ENCODE measurements at regions not wholly inside any gene's neighbourhood (a gene's known extent, or its start where the extent isn't known, plus 50 kb on each side); places are given as distances from the start of the nearest gene placed in this dataset.

DNA sequence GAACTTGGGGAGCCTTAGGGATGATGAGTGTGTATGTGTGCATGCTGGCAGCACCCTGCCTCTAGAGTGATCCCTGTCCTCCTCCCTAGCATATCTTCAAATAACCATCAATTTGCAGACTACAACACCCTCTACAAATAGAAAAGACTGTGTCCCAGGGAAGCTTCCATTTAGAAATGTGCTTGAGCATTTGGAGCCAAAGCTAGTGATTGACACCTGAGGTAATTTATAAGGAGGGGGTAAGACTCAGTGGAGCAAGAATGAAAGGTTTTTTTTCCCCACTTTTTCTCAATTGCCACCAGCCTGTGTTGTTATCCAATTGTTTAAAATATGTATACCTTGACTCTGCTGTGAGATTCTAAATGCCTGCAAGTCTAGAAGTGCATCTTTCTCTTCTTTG lies 286.0 kb upstream of the SLC14A2 start:
- H3K27ac ChIP-seq (ENCODE audit: low read depth, low read length) = no peak overlapping the region

DNA sequence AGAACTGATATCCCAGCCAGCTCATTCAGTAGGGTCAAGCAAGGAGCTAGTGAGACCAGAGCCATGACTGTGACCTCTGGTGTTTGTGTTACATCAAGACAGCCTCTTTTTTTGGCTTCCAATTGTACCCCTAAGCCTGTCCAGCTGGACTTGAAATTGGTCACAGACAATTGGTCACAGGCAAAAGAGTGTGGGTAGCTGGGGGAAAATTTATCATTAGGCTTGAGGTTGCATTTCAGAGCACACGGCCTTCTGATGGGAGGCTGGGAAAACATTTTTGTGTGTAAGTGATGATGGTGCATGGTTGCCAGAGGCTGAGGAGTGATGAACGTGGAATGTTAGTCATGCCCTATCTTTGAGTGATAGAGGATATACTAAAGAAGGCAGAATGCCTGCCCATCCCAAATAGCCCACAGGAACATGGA lies 285.1 kb upstream of the SLC14A2 start:
- Histone ChIP-seq H3K4me1 (ENCODE audit: control insufficient read depth, insufficient read depth, low read length) (peaks cover under 1% of the 10 kb centered on the region; the same call in 1 of the 2 replicates), H3K27ac (ENCODE audit: low read depth, low read length) (no peak overlapping the region), H3K9ac (ENCODE audit: low read depth, low read length) (no peak overlapping the region), H3K27me3 (ENCODE audit: control insufficient read depth, insufficient read depth, low read length) (no peaks in the 10 kb centered on the region), H3K4me3 (ENCODE audit: low read depth, low read length) (no peak overlapping the region), H3K9me3 (ENCODE audit: control insufficient read depth, insufficient read depth, low read length) (no peaks in the 10 kb centered on the region), H3K36me3 (ENCODE audit: control insufficient read depth, insufficient read depth, low read length) (no peaks in the 10 kb centered on the region)

More for the DNA sequence above, 286.0 kb upstream of the SLC14A2 start:
- Histone ChIP-seq H3K9me3 (ENCODE audit: control insufficient read depth, insufficient read depth, low read length) (no peaks in the 10 kb centered on the region), H3K9ac (ENCODE audit: low read depth, low read length) (no peak overlapping the region), H3K27me3 (ENCODE audit: control insufficient read depth, insufficient read depth, low read length) (no peaks in the 10 kb centered on the region), H3K4me1 (ENCODE audit: control insufficient read depth, insufficient read depth, low read length) (peaks cover 8% of the 10 kb centered on the region), H3K4me3 (ENCODE audit: low read depth, low read length) (no peak overlapping the region), H3K36me3 (ENCODE audit: control insufficient read depth, insufficient read depth, low read length) (no peaks in the 10 kb centered on the region)

DNA sequence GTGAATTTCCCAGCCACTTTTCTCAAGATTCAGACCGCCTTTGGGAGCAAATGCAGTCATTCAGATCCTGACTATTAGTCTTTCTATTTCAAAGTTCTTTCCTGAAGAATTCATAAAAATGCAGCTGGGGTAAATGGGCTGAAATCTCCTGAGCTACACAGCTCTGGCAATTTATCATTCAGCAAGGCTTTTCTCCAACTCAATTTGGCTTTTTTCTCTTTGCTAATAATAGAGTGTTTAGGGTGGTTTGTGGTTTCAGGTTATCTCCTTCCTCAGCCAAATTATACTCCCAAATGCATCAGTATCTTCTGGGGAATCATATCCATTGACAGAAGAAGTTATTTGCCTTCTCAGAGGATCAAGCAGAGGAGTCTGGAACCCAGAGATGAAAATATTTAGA lies 282.4 kb upstream of the SLC14A2 start:
- H3K9me3 ChIP-seq (ENCODE audit: control insufficient read depth, insufficient read depth, low read length) = no peaks in the 10 kb centered on the region
- H3K36me3 ChIP-seq (ENCODE audit: control insufficient read depth, insufficient read depth, low read length) = no peaks in the 10 kb centered on the region
- no peaks in the 10 kb centered on the region for H3K4me1 ChIP-seq (ENCODE audit: control insufficient read depth, insufficient read depth, low read length)
- no peak overlapping the region for H3K4me3 ChIP-seq (ENCODE audit: low read depth, low read length)
- no peaks in the 10 kb centered on the region for H3K27me3 ChIP-seq (ENCODE audit: control insufficient read depth, insufficient read depth, low read length)
- H3K27ac ChIP-seq (ENCODE audit: low read depth, low read length) = no peak overlapping the region
- H3K9ac ChIP-seq (ENCODE audit: low read depth, low read length) = no peak overlapping the region

DNA sequence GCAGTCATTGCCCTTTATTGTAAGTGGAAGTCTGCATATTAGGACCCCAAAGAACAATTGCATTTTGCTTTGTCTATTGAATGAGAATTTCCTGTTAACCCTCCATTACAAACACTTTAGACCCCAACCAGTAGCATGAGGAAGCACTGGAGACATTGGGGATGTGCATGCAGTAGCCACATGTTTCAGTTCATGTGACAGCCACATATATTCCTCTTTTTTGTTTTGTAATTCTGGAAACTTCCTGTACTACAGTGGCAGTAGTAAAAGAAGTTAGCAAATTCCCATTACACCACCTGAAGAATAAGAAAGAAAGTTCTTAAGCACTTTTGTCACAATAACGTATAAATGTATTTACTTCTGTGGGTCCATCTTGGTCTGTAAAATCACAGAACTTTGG lies 281.1 kb upstream of the SLC14A2 start:
- no peaks in the 10 kb centered on the region for H3K9me3 ChIP-seq (ENCODE audit: control insufficient read depth, insufficient read depth, low read length)
- H3K27me3 ChIP-seq (ENCODE audit: control insufficient read depth, insufficient read depth, low read length) = no peaks in the 10 kb centered on the region
- H3K9ac ChIP-seq (ENCODE audit: low read depth, low read length) = no peak overlapping the region
- H3K4me3 ChIP-seq (ENCODE audit: low read depth, low read length) = no peak overlapping the region
- no peaks in the 10 kb centered on the region for H3K4me1 ChIP-seq (ENCODE audit: control insufficient read depth, insufficient read depth, low read length)
- no peak overlapping the region for H3K27ac ChIP-seq (ENCODE audit: low read depth, low read length)
- H3K36me3 ChIP-seq (ENCODE audit: control insufficient read depth, insufficient read depth, low read length) = no peaks in the 10 kb centered on the region

DNA sequence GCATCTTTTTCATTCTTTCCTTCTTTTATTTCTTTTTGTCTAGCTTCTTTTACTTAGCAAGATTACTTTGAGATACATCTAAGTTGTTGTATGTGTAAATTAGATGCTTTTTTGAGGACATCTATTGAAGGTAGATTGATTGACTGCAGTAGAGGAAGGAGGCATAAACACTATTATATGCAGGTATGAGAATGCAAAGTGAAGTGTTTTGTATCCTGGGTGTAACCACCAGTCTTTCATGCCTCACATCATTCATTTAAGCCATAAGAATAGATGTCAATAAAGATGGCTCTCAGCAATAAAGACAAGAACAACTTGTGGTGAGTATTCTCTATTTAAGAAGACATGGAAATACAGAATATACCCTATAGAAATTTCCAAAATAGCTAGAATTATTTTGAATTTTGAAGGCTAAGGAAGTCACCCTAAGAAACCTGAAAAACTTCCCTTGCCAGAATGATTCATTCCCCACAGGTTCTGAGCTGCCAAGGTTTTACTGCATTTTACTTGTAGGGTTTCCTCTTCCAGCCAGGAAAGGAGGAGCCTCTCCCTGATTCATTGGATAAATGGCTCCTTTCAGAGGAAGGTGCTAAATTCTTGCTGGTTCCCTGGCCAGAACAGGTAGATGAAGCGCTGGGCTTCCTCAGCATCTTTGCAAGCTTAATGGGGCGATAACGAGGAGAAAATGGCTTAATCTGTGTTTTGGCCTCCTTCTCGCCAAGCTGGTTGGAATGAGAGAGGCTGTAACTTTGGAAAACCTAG lies 279.8 kb upstream of the SLC14A2 start:
- H3K27ac ChIP-seq (ENCODE audit: low read depth, low read length) = peak overlapping the region; percentile 49
- no peaks in the 10 kb centered on the region for H3K9me3 ChIP-seq (ENCODE audit: control insufficient read depth, insufficient read depth, low read length)
- H3K27me3 ChIP-seq (ENCODE audit: control insufficient read depth, insufficient read depth, low read length) = no peaks in the 10 kb centered on the region

DNA sequence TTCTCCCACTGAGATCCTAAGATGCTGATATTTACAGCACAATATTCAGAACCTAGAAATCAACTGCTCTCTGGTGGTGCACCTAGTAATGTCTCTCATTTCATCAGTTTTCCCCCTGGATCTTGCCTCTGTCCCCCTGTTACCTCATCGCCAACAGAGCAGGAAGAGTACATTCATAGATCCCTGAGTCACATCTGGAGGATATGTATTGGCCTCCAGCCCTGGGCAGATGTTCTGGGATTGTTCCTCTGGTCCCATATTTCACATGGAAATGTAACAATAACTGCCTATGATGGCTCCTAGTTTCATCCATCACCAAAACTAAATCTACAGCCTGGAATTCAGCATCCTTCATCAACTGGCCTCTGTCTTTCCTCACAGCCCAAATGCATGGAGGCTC lies 278.8 kb upstream of the SLC14A2 start:
- no peaks in the 10 kb centered on the region for H3K27me3 ChIP-seq (ENCODE audit: control insufficient read depth, insufficient read depth, low read length)
- no peak overlapping the region for H3K4me3 ChIP-seq (ENCODE audit: low read depth, low read length)
- no peaks in the 10 kb centered on the region for H3K4me1 ChIP-seq (ENCODE audit: control insufficient read depth, insufficient read depth, low read length)
- no peak overlapping the region for H3K27ac ChIP-seq (ENCODE audit: low read depth, low read length)
- H3K36me3 ChIP-seq (ENCODE audit: control insufficient read depth, insufficient read depth, low read length) = no peaks in the 10 kb centered on the region
- H3K9ac ChIP-seq (ENCODE audit: low read depth, low read length) = no peak overlapping the region
- no peaks in the 10 kb centered on the region for H3K9me3 ChIP-seq (ENCODE audit: control insufficient read depth, insufficient read depth, low read length)

More for the DNA sequence above, 279.8 kb upstream of the SLC14A2 start:
- Histone ChIP-seq H3K4me1 (ENCODE audit: control insufficient read depth, insufficient read depth, low read length) (no peaks in the 10 kb centered on the region), H3K9ac (ENCODE audit: low read depth, low read length) (no peak overlapping the region), H3K36me3 (ENCODE audit: control insufficient read depth, insufficient read depth, low read length) (no peaks in the 10 kb centered on the region), H3K4me3 (ENCODE audit: low read depth, low read length) (no peak overlapping the region)

DNA sequence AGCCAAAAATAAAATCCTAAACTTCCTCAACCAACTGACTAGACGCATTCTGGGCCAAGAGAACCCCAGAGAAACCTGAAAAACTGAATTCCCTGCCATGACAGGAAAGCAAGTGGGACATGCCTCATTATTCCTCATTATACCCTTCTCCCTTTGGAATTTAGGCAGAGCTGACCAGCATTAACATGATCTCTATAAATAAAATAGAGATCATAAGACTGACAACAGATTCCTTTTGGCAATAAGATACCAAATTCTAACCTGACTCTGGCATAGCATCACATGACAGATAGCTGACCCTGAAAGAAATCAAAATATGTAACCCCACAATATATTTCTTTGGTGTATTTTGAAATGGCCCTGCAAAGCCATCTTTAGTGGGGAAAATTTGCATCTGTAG lies 277.8 kb upstream of the SLC14A2 start:
- H3K4me3 ChIP-seq (ENCODE audit: low read depth, low read length) = no peak overlapping the region
- H3K27me3 ChIP-seq (ENCODE audit: control insufficient read depth, insufficient read depth, low read length) = no peaks in the 10 kb centered on the region
- H3K9ac ChIP-seq (ENCODE audit: low read depth, low read length) = no peak overlapping the region
- no peak overlapping the region for H3K27ac ChIP-seq (ENCODE audit: low read depth, low read length)
- no peaks in the 10 kb centered on the region for H3K36me3 ChIP-seq (ENCODE audit: control insufficient read depth, insufficient read depth, low read length)
- H3K9me3 ChIP-seq (ENCODE audit: control insufficient read depth, insufficient read depth, low read length) = no peaks in the 10 kb centered on the region
- peaks cover 3% of the 10 kb centered on the region; the same call in 1 of the 2 replicates for H3K4me1 ChIP-seq (ENCODE audit: control insufficient read depth, insufficient read depth, low read length)

DNA sequence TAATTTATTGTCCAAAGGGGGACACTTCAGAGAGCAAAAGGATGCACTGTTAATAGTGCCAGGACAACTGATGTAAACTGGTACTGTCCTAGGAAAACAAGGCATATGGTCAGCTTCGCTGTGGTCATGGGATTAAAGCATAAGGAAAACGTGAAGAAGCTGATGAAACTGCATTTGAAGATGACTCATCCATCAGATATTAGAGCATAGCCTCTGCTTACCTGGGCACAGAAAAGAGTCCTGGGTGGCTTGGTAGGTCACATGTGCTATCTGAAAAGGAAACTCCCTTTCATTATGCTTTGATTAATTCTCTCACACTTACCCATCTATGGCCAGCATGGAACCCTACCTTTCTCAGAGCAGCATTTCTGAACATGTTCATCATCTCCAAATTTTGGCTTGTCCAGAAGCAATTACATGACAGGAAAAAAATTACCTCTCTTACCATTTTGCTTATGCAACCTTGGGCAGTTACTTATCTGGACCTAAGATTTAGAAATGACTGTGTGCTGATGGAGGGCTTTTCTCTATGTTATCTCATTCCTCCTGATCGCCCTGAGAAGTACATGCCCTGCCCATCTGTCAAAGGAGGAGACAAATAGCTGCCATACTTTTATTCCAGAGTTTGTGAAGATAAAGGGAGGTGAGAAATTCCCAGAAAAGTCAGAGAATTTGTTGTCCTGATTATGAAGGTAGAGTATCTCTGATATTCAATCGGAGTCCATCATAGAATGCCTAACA lies 275.3 kb upstream of the SLC14A2 start:
- no peak overlapping the region for H3K4me3 ChIP-seq (ENCODE audit: low read depth, low read length)
- H3K27ac ChIP-seq (ENCODE audit: low read depth, low read length) = no peak overlapping the region
- no peaks in the 10 kb centered on the region for H3K27me3 ChIP-seq (ENCODE audit: control insufficient read depth, insufficient read depth, low read length)
- H3K9ac ChIP-seq (ENCODE audit: low read depth, low read length) = no peak overlapping the region
- H3K4me1 ChIP-seq (ENCODE audit: control insufficient read depth, insufficient read depth, low read length) = peaks cover 5% of the 10 kb centered on the region; the same call in 1 of the 2 replicates
- H3K36me3 ChIP-seq (ENCODE audit: control insufficient read depth, insufficient read depth, low read length) = no peaks in the 10 kb centered on the region
- no peaks in the 10 kb centered on the region for H3K9me3 ChIP-seq (ENCODE audit: control insufficient read depth, insufficient read depth, low read length)

DNA sequence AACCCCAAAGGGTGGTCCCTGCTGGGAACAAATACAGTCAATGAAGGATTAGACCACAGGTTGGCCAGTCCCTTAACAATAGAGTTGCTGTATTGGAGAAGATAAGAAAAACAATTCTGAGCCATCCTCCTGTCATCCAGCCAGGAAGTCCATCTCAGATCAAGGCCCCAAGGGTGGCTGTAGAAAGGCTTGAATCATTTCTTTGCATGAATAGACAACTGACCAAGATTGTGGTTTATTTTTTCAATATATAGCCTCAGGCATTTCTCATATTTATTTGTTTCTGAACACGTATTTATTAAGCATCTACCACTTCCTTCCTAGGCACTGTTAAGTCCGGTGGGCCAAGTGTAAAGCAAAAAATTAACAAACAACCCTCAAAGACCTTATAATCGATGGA lies 274.4 kb upstream of the SLC14A2 start:
- Histone ChIP-seq H3K27ac (ENCODE audit: low read depth, low read length) (no peak overlapping the region), H3K36me3 (ENCODE audit: control insufficient read depth, insufficient read depth, low read length) (no peaks in the 10 kb centered on the region), H3K27me3 (ENCODE audit: control insufficient read depth, insufficient read depth, low read length) (no peaks in the 10 kb centered on the region), H3K4me3 (ENCODE audit: low read depth, low read length) (no peak overlapping the region), H3K9ac (ENCODE audit: low read depth, low read length) (no peak overlapping the region), H3K9me3 (ENCODE audit: control insufficient read depth, insufficient read depth, low read length) (no peaks in the 10 kb centered on the region), H3K4me1 (ENCODE audit: control insufficient read depth, insufficient read depth, low read length) (peaks cover 5% of the 10 kb centered on the region; the same call in 1 of the 2 replicates)

DNA sequence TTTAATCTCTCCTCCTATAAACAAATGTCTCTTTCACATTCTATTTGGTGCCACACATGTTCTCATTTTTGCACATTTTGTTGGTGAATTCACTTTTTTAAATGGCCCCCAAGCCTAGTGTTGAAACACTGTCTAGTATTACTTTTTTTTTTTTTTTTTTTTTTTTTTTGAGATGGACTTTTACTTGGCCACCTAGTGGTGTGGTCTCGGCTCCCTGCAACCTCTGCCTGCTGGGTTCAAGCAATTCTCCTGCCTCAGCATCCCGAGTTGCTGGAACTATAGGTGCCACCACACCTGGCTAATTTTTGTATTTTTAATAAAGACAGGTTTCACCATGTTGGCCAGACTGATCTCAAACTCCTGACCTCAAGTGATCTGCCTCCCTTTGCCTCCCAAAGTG lies 273.8 kb upstream of the SLC14A2 start:
- H3K4me1 ChIP-seq (ENCODE audit: control insufficient read depth, insufficient read depth, low read length) = peaks cover 5% of the 10 kb centered on the region; the same call in 1 of the 2 replicates
- no peak overlapping the region for H3K9ac ChIP-seq (ENCODE audit: low read depth, low read length)
- no peaks in the 10 kb centered on the region for H3K9me3 ChIP-seq (ENCODE audit: control insufficient read depth, insufficient read depth, low read length)
- no peaks in the 10 kb centered on the region for H3K27me3 ChIP-seq (ENCODE audit: control insufficient read depth, insufficient read depth, low read length)
- no peaks in the 10 kb centered on the region for H3K36me3 ChIP-seq (ENCODE audit: control insufficient read depth, insufficient read depth, low read length)
- no peak overlapping the region for H3K4me3 ChIP-seq (ENCODE audit: low read depth, low read length)
- H3K27ac ChIP-seq (ENCODE audit: low read depth, low read length) = no peak overlapping the region

DNA sequence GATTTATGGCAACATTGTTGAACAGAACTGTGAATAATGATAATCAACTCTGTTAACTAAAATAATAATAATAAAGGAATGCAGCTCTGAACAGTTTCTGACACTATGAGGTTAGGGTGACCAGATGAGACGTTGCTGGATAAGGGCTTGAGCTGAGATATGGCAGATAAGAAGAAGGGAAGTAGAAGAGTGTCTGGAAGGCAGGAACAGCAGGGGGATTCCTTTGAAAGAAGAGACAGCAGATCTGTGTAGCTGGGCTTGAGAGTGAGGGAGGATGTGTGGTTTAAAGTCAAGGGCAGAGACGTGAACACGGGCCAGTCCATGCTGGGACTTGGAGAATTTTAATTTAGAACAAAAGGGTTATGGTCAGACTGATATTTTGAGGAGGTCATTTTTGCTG lies 273.1 kb upstream of the SLC14A2 start:
- Histone ChIP-seq H3K9me3 (ENCODE audit: control insufficient read depth, insufficient read depth, low read length) (no peaks in the 10 kb centered on the region), H3K27me3 (ENCODE audit: control insufficient read depth, insufficient read depth, low read length) (no peaks in the 10 kb centered on the region), H3K9ac (ENCODE audit: low read depth, low read length) (no peak overlapping the region), H3K4me1 (ENCODE audit: control insufficient read depth, insufficient read depth, low read length) (peaks cover 5% of the 10 kb centered on the region; the same call in 1 of the 2 replicates), H3K27ac (ENCODE audit: low read depth, low read length) (no peak overlapping the region), H3K4me3 (ENCODE audit: low read depth, low read length) (no peak overlapping the region), H3K36me3 (ENCODE audit: control insufficient read depth, insufficient read depth, low read length) (no peaks in the 10 kb centered on the region)
